ENCODE measurements at regions not wholly inside any gene's neighbourhood (a gene's known extent, or its start where the extent isn't known, plus 50 kb on each side); places are given as distances from the start of the nearest gene placed in this dataset.
"Not testable (repeated sequence)": the region's sequence is repeated elsewhere in the genome, so short reads cannot be mapped to it uniquely, and the experiment has no call there.

DNA sequence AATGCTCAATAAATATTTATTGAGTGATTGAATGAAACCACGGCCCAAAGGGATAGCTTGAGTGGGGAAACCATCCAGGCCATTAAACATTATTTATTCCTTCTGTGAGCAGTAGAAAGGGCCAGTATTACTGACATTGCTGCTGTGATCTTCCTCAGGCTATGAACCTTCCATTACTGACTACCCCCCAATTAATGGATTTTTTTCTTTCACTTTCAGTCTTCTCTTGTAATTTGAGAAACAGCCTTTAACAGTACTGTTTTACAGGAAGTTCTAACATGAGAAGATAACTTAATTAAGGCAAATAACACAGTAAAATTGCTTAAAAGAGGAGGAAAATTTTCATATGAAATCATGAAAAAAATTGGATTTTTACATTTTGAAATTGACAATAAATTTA is 629.5 kb downstream of the TRHDE start:
- Mint-ChIP-seq H3K4me3 (ENCODE audit: low read depth) (no peak overlapping the region), H3K36me3 (ENCODE audit: insufficient read depth) (no peaks in the 10 kb centered on the region), H3K4me1 (ENCODE audit: low read depth) (no peaks in the 10 kb centered on the region), H3K27ac (no peak overlapping the region), H3K27me3 (no peaks in the 10 kb centered on the region), H3K9me3 (ENCODE audit: low read depth) (no peaks in the 10 kb centered on the region)
- no peak for DNase-seq (ENCODE audit: low spot score, unreplicated experiment)
- no peak for TF ChIP-seq CTCF (IDR thresholded peaks at IDR 0.05; ENCODE audit: unreplicated experiment)

DNA sequence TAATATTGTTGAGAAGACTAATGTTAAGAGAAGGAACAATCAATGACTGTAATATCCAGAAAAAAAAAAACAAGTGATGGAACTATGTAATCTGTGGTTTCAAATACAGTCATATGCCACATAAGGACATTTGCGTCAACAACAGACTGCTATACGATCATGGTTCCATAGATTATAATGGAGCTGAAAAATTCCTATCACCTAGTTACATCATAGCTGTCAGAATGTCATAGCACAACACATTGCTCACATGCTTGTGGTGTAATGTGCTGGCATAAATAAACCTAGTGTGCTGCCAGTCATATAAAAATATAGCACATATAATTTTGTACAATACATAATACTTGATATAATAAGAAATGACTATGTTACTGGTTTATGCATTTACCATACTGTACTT is 653.5 kb downstream of the TRHDE start:
- no peaks in the 10 kb centered on the region for H3K27me3 Mint-ChIP-seq
- no peak for DNase-seq (ENCODE audit: low spot score, unreplicated experiment)
- TF ChIP-seq CTCF (IDR thresholded peaks at IDR 0.05; ENCODE audit: unreplicated experiment): no peak
- H3K4me3 Mint-ChIP-seq (ENCODE audit: low read depth): no peak overlapping the region
- H3K4me1 Mint-ChIP-seq (ENCODE audit: low read depth): peaks cover 1% of the 10 kb centered on the region
- H3K9me3 Mint-ChIP-seq (ENCODE audit: low read depth): no peaks in the 10 kb centered on the region
- H3K36me3 Mint-ChIP-seq (ENCODE audit: insufficient read depth): no peaks in the 10 kb centered on the region
- H3K27ac Mint-ChIP-seq: no peak overlapping the region

DNA sequence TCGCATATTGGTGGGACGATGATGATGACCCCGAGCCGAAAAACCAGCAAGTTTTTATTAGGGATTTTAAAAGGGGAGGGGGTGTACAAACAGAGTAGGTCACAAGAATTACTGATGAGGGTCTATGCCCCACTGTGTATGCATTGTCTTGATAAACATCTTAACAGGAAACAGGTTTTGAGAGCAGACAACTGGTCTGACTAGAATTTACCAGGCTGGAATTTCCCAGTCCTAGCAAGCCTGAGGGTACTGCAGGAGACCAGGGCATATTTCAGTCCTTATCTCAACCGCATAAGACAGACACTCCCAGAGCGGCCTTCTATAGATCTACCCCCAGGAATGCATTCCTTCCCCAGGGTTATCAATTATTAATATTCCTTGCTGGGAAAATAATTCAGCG is 659.7 kb downstream of the TRHDE start:
- H3K4me1 Mint-ChIP-seq (ENCODE audit: low read depth); H3K36me3 Mint-ChIP-seq (ENCODE audit: insufficient read depth); H3K4me3 Mint-ChIP-seq (ENCODE audit: low read depth); DNase-seq (ENCODE audit: low spot score, unreplicated experiment); H3K27me3 Mint-ChIP-seq; H3K27ac Mint-ChIP-seq: not testable (repeated sequence)
- H3K9me3 Mint-ChIP-seq (ENCODE audit: low read depth): peaks cover 20% of the 10 kb centered on the region

GRCh38 chr12:72937486-72937885 is 665.3 kb downstream of the TRHDE start:
- no peak overlapping the region for H3K27ac Mint-ChIP-seq
- H3K27me3 Mint-ChIP-seq: no peaks in the 10 kb centered on the region
- H3K36me3 Mint-ChIP-seq (ENCODE audit: insufficient read depth): no peaks in the 10 kb centered on the region
- DNase-seq (ENCODE audit: low spot score, unreplicated experiment): no peak
- no peaks in the 10 kb centered on the region for H3K4me1 Mint-ChIP-seq (ENCODE audit: low read depth)
- H3K9me3 Mint-ChIP-seq (ENCODE audit: low read depth): peaks cover 15% of the 10 kb centered on the region
- TF ChIP-seq CTCF (IDR thresholded peaks at IDR 0.05; ENCODE audit: unreplicated experiment): no peak
- no peak overlapping the region for H3K4me3 Mint-ChIP-seq (ENCODE audit: low read depth)

- no peak for TF ChIP-seq CTCF (IDR thresholded peaks at IDR 0.05; ENCODE audit: unreplicated experiment)
- no peaks in the 10 kb centered on the region for H3K36me3 Mint-ChIP-seq (ENCODE audit: insufficient read depth)
- H3K9me3 Mint-ChIP-seq (ENCODE audit: low read depth): peaks cover 6% of the 10 kb centered on the region
- no peaks in the 10 kb centered on the region for H3K4me1 Mint-ChIP-seq (ENCODE audit: low read depth)
- DNase-seq (ENCODE audit: low spot score, unreplicated experiment): no peak
- H3K4me3 Mint-ChIP-seq (ENCODE audit: low read depth): no peak overlapping the region
- no peaks in the 10 kb centered on the region for H3K27me3 Mint-ChIP-seq
- no peak overlapping the region for H3K27ac Mint-ChIP-seq
Measured at GRCh38 chr12:72957454-72957853, 685.3 kb downstream of the TRHDE start.

- Mint-ChIP-seq H3K4me1 (ENCODE audit: low read depth) (no peaks in the 10 kb centered on the region), H3K4me3 (ENCODE audit: low read depth) (no peak overlapping the region), H3K27me3 (no peaks in the 10 kb centered on the region), H3K36me3 (ENCODE audit: insufficient read depth) (no peaks in the 10 kb centered on the region), H3K27ac (no peak overlapping the region), H3K9me3 (ENCODE audit: low read depth) (no peaks in the 10 kb centered on the region)
- DNase-seq (ENCODE audit: low spot score, unreplicated experiment): no peak
- no peak for TF ChIP-seq CTCF (IDR thresholded peaks at IDR 0.05; ENCODE audit: unreplicated experiment)
Measured at GRCh38 chr12:72966684-72967083, 694.5 kb downstream of the TRHDE start.

Data from progenitor cell of endocrine pancreas (in vitro differentiated cells).